ENCODE measurements at regions not wholly inside any gene's neighbourhood (a gene's known extent, or its start where the extent isn't known, plus 50 kb on each side); places are given as distances from the start of the nearest gene placed in this dataset.

DNA sequence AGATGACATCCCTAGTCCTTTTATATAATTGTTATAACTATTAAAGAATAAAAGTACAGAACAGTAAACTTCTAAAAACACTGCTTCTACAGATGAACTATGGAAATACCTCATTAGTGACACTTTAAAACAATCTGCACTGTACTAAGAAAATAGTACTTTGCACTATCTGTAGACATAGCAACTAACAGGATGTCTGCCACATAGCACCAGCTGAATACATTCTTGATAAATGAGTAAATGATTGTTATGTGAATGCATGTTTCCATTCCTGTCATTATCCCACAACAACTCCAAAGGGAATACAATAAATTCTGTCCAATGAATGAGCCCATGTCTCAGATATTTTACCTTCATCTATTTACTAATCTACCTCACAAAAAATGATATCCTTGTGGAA, 115.3 kb upstream of the SLC35G4 start:
- Histone ChIP-seq H3K27ac (no peak overlapping the region), H3K4me3 (no peak overlapping the region), H3K36me3 (no peaks in the 10 kb centered on the region), H3K9me3 (no peaks in the 10 kb centered on the region), H3K4me1 (no peaks in the 10 kb centered on the region), H3K27me3 (no peaks in the 10 kb centered on the region)
- no peak for DNase-seq
- intact Hi-C loops (cut with DNase I), result no loop called here
- no peak for TF ChIP-seq POLR2A (IDR thresholded peaks at IDR 0.05)
- TF ChIP-seq, protein P1, sequence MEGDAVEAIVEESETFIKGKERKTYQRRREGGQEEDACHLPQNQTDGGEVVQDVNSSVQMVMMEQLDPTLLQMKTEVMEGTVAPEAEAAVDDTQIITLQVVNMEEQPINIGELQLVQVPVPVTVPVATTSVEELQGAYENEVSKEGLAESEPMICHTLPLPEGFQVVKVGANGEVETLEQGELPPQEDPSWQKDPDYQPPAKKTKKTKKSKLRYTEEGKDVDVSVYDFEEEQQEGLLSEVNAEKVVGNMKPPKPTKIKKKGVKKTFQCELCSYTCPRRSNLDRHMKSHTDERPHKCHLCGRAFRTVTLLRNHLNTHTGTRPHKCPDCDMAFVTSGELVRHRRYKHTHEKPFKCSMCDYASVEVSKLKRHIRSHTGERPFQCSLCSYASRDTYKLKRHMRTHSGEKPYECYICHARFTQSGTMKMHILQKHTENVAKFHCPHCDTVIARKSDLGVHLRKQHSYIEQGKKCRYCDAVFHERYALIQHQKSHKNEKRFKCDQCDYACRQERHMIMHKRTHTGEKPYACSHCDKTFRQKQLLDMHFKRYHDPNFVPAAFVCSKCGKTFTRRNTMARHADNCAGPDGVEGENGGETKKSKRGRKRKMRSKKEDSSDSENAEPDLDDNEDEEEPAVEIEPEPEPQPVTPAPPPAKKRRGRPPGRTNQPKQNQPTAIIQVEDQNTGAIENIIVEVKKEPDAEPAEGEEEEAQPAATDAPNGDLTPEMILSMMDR (IDR thresholded peaks at IDR 0.05), result no peak
- no peak for ATAC-seq

- H3K9me3 ChIP-seq, result no peaks in the 10 kb centered on the region
- no peak overlapping the region for H3K27ac ChIP-seq
- no peaks in the 10 kb centered on the region for H3K27me3 ChIP-seq
- 56% methylated on average over 4 of the region's 4 CpGs for WGBS (ENCODE audit: insufficient coverage, low coverage, low lambda C conversion rate, missing lambda C conversion rate)
- no peaks in the 10 kb centered on the region for H3K4me1 ChIP-seq
- DNase-seq (no peak), ATAC-seq (no peak)
- H3K4me3 ChIP-seq, result no peak overlapping the region
- H3K36me3 ChIP-seq, result no peaks in the 10 kb centered on the region
- intact Hi-C loops (cut with DNase I), result no loop called here
- TF ChIP-seq POLR2A (IDR thresholded peaks at IDR 0.05), result no peak
- TF ChIP-seq, protein P1 (IDR thresholded peaks at IDR 0.05), result no peak
These were observed 120.0 kb upstream of the SLC35G4 start for GRCh38 chr18:11489266-11489899.

- H3K27me3 ChIP-seq, result no peaks in the 10 kb centered on the region
- DNase-seq, result no peak
- H3K36me3 ChIP-seq, result no peaks in the 10 kb centered on the region
- intact Hi-C loops (cut with DNase I), result no loop called here
- no peak for ATAC-seq
- no peaks in the 10 kb centered on the region for H3K9me3 ChIP-seq
- H3K4me1 ChIP-seq, result no peaks in the 10 kb centered on the region
- no peak overlapping the region for H3K27ac ChIP-seq
- 40% methylated on average over 3 of the region's 3 CpGs for WGBS (ENCODE audit: insufficient coverage, low coverage, low lambda C conversion rate, missing lambda C conversion rate)
- H3K4me3 ChIP-seq, result no peak overlapping the region
- TF ChIP-seq, protein P1 (IDR thresholded peaks at IDR 0.05), result no peak
- TF ChIP-seq POLR2A (IDR thresholded peaks at IDR 0.05), result no peak
These were observed 121.2 kb upstream of the SLC35G4 start for GRCh38 chr18:11488175-11488574.

DNA sequence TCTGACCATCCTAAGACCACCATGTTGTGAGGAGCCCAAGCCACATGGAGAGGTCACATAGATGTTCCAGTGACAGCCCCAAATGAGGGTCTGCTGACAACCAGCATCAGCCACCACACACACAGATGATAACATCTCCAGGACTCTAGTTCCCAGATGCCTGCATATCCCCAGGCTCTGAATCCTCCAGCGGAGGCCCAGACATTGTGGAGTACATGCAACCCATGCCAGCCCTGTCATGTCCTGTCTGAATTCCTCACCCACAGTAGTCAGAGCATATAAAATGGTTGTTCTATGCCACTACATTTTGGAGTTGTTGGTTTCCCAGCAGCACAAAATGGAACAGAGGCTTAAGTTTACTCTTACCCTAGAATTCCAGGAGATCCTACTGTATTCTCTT, 122.0 kb upstream of the SLC35G4 start:
- Histone ChIP-seq H3K4me3 (no peak overlapping the region), H3K9me3 (no peaks in the 10 kb centered on the region), H3K4me1 (no peaks in the 10 kb centered on the region), H3K27ac (no peak overlapping the region), H3K36me3 (no peaks in the 10 kb centered on the region), H3K27me3 (no peaks in the 10 kb centered on the region)
- no CpG with 5 or more reads among the region's 1 CpG for WGBS (ENCODE audit: insufficient coverage, low coverage, low lambda C conversion rate, missing lambda C conversion rate)
- ATAC-seq (no peak), DNase-seq (no peak)
- TF ChIP-seq POLR2A (IDR thresholded peaks at IDR 0.05), result no peak
- TF ChIP-seq, protein P1 (IDR thresholded peaks at IDR 0.05), result no peak
- intact Hi-C loops (cut with DNase I), result no loop called here

DNA sequence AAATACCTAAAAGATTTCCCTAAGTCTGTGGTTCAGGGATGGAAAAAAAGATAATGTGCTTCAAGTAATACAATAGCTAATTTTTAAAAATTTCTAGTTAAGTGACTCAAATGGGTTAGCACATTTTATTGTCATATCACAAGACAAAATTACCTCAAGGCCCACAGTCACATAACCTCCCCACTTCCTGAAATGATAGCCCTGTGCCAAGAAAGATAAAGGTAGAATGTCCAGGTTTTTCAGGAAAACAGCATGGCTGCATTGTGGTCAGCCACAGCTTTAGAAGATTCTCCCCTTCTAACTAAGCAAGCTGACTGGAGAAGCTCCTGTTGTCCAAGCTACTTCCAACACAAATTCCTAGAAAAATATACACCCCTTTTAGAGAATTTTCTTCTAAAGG, 127.1 kb upstream of the SLC35G4 start:
- Histone ChIP-seq H3K4me3 (no peak overlapping the region), H3K36me3 (no peaks in the 10 kb centered on the region), H3K27ac (no peak overlapping the region), H3K4me1 (no peaks in the 10 kb centered on the region), H3K9me3 (no peaks in the 10 kb centered on the region), H3K27me3 (no peaks in the 10 kb centered on the region)
- intact Hi-C loops (cut with DNase I), result no loop called here
- DNase-seq (no peak), ATAC-seq (no peak)
- TF ChIP-seq, protein P1 (IDR thresholded peaks at IDR 0.05), result no peak
- TF ChIP-seq POLR2A (IDR thresholded peaks at IDR 0.05), result no peak

Measured in right lobe of liver (tissue), 6 donors.